ENCODE measurements at regions not wholly inside any gene's neighbourhood (a gene's known extent, or its start where the extent isn't known, plus 50 kb on each side); places are given as distances from the start of the nearest gene placed in this dataset.
"Not testable (repeated sequence)": the region's sequence is repeated elsewhere in the genome, so short reads cannot be mapped to it uniquely, and the experiment has no call there.

DNA sequence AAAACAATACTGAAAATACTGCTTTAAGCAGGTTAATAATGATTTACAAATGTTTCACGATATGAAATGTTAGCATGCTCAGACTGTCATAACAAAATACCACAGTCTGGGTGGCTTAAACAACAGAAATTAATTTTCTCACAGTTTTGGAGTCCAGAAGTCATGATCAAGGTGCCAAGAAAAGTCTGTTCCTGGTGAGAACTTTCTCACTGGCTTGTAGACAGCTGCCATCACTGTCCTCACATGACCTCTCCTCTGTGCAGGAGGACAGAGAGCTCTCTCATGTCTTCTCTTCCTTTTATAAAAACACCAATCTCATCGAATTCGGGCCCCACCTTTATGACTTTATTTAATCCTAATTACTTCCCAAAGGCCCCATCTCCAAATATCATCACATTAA, 426.7 kb downstream of the KLHL13 start:
- no peak for DNase-seq (ENCODE audit: low spot score)

DNA sequence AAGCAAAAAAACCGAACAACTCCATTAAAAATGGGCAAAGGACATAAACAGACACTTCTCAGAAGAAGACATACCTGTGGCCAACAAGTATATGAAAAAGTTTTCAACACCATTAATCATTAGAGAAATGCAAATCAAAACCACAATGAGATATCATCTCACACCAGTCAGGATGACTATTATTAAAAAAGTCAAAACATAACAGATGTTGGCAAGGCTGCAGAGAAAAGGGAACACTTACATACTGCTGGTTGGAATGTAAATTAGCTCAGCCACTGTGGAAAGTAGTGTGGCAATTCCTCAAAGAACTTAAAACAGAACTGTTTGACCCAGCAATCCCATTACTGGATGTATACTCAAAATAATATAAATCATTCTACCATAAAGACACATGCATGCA, 436.3 kb downstream of the KLHL13 start:
- no peak for DNase-seq (ENCODE audit: low spot score)

GRCh38 chrX:117653396-117653795, 463.2 kb downstream of the KLHL13 start:
- DNase-seq (ENCODE audit: low spot score) = no peak

GRCh38 chrX:117645639-117646038, 471.0 kb downstream of the KLHL13 start:
- DNase-seq (ENCODE audit: low spot score) = no peak

- DNase-seq (ENCODE audit: low spot score) = no peak
These were observed 474.5 kb downstream of the KLHL13 start for GRCh38 chrX:117641913-117642656.

DNA sequence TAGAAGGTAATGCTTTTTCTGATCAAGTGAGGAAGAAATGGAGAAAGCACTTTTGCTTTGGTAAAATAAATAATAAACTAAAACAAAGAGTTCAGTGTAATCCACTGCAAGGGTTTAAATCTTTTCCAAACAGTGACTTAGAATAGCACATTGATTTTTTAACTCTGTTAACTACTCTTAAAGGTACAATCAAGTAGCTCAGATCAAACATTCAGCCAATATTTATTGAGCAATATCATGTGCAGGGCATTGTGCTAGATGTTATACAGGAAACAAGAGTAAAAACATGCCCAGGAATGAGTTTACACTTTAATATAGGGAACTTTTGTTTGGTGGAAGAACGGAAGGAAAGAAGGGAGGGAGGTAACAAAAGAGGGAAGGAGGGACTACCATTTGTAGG, 479.8 kb downstream of the KLHL13 start:
- DNase-seq (ENCODE audit: low spot score) = no peak

- no peak for DNase-seq (ENCODE audit: low spot score)
These were observed 483.3 kb downstream of the KLHL13 start for GRCh38 chrX:117633277-117633676.

DNA sequence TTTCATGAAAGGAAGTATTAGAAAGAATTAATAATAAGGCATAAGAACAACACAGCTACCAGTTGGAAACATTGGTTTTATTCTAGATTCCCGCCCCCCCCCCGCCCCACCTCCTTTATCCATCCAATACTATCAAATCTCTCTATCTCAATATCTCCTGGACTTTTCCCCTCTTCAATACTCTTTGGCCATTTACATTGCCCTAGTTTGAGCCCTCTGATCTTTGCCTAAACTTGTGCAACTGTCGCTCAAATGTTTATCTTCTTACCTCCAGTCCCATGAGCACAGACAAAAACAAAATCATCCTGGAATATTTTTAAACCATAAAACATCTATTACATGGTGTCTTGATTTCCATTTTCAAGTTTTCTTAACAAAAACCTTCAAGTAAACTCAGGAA, 488.2 kb downstream of the KLHL13 start:
- DNase-seq (ENCODE audit: low spot score) = no peak

DNA sequence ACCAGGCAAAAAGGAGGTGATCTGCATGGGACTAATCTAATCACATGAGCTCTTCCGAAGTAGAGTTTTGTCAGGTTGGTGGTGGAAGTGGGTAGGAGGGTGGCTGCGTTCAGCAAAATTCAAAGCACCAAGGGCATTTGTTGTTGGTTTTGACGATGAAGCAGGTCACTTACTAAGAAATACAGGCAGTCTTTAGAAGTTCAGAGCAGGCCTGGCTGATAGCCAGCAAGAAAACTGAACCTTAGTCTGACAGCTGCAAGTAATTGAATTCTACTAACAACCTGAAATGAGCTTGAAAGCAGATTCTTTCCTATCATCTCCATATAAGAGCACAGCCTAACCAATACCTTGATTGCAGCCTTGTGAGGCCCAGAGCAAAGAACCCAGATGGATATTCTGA, 505.8 kb downstream of the KLHL13 start:
- DNase-seq (ENCODE audit: low spot score) = no peak

GRCh38 chrX:117610049-117610448, 506.6 kb downstream of the KLHL13 start:
- DNase-seq (ENCODE audit: low spot score) = no peak

GRCh38 chrX:117607561-117607960, 509.0 kb downstream of the KLHL13 start:
- DNase-seq (ENCODE audit: low spot score) = no peak

DNA sequence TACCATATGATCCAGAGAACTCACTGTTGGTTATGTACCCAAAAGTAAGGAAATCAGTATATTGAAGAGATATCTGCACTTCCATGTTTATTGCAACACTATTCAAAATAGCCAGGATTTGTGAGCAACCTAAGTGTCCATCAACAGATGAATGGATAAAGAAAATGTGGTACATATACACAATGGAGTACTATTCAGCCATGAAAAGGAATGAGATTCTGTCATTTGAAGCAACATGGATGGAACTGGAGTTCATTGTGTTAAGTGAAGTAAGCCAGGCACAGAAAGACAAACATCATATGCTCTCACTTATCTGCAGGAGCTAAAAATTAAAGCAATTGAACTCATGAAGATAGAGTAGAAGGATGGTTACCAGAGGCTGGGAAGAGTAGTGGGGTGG, 510.5 kb downstream of the KLHL13 start:
- DNase-seq (ENCODE audit: low spot score) = not testable (repeated sequence)

DNA sequence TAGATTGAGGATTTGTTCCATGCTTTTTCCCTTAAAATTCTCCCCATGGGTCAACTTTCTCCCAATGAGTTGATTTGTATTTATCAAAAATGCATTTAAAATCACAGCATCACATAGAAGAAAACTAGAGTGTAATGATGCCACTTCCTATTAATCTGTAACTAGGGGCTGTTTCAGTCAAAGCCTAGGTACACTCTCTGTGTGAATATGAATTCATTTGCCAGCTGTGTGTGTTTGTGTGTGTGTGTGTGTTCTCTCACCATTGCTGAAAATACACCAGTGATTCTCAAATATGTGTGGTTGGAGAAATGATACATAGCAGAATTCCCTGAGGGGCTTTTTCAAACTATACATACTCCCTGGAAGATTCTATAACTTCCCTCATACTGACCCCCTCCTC, 546.5 kb downstream of the KLHL13 start:
- DNase-seq (ENCODE audit: low spot score) = no peak

DNA sequence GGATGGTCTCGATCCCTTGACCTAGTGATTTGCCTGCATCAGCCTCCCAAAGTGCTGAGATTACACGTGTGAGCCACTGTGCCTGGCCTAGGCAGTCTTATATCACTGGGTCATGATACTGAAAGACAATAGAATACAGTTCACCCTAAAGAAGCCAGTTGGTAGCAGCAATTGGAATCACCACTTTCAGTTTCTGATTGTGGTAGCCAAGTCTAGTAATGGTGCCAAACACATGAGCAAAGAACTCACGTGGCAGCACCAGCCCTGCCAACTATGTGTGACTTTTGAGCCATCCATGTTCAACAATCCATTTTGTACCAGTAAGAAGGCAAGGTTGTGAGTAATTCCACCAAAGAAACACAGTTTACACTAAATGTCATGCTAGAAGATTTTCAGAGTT, 548.4 kb downstream of the KLHL13 start:
- no peak for DNase-seq (ENCODE audit: low spot score)

DNA sequence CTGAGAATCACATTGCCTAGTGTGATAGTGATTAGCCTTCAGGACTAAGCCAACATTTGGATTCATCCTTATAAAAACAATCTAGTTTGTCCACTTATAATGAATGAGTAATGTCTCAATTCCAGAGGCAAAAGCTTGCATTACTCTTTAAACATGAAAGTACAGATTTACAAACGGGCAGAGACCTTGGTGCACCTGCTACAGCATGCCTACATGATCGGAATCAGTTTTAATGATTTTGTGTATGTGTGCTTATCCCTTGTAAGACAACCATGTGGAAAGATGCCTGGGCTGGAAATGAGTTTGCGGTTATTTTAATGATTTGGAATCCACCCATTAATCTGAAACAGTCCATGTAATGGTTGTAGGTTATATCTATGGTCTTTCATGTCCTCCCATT, 572.7 kb downstream of the KLHL13 start:
- no peak for DNase-seq (ENCODE audit: low spot score)

DNA sequence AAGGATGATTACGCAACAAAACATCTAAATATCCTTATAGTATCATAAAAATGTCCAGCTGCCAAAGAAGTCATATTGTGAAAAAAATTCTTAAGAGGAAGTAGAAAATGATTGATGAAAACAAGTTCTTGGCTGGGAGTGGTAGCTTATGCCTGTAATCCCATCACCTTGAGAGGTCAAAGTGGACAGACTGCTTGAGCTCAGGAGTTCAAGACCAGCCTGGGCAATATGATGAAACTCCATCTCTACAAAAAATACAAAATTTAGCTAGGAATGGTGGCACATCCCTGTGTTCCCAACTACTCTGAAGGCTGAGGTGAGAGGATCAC, 577.6 kb downstream of the KLHL13 start:
- DNase-seq (ENCODE audit: low spot score) = no peak

DNA sequence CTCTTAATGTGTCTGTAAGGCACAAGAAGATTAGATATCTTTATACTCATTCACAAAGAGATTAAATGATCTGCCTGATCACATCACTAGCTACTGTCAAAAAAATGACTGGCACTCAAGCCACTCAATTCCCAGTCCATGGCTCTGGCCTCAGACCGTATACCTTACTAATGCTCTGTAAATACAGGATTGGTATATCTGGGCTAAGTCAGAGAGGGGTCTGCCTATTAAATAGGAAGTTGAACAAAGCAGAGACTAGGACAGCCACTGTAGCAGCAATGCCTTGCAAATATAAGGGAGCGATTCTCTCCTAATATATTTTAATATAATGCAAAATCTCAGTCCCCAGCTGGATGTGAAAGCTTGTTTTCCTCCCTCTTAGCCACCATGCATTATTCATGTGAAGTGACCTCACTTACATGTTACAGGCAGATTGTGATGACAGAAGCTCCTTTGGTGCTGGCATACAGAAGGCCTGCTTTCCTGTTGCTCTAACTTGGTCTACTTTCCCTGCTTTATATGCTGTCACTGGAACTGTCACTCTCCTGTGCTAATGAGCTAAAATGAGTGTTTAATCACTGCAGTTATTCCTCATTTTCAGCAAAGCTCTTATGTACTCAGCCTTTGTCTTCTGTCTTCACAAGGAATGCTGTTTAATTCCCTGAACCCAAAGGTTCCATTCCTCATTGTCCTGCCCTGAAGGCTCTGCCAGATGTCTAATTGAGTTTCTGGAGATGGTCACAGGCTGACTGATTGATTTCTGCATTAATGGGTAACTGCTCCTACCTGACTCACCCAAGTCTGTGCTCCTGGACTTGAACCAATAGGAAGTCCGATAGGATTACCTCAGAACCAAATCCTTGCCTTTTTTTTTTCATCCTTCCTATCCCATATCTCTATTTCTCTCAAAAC, 578.2 kb downstream of the KLHL13 start:
- no peak for DNase-seq (ENCODE audit: low spot score)

- no peak for DNase-seq (ENCODE audit: low spot score)
These were observed 584.3 kb downstream of the KLHL13 start for GRCh38 chrX:117532339-117532738.

DNA sequence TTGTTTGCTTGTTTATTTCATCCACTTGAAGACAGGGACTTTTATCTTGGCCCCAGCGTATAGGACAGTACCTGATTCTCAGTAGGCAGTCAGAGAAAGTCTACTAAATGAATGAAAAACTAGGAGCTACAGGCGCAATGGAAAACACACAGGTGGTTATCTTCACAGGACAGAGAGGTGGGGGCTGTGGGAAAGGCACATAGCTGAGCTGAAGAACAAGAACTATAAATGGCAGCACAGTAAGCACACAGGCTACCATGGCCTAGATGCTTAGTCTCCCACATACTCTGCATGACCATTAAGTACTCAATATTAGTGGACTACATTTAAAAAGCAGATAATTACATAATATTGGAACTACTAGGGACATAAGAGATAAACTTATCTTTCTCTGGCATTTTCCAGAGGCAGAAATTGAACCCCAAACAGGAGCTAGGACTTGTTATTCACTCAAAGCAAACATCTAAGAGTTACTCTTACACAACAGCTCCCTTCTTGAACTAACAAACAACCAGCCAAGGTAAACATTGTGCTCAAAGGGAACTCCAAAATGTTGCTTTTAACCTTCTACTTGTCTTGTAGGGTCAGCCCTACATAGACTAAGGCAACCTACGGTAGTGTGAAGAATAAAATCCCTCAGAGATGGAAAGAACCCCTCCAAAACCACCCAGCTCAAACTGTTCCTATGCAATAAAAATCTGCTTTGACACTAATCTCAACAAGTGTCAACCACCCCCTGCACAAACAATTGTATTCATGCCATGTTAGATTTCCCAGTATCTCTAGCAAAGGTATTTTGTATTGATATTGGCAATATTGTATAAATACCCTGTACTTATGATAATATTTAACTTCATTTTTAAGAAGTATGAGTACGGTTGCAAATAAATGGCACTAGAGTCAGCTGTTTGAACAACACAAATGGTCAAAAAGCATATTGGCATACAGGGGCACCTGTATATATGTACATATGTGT, 593.6 kb downstream of the KLHL13 start:
- no peak for DNase-seq (ENCODE audit: low spot score)

DNA sequence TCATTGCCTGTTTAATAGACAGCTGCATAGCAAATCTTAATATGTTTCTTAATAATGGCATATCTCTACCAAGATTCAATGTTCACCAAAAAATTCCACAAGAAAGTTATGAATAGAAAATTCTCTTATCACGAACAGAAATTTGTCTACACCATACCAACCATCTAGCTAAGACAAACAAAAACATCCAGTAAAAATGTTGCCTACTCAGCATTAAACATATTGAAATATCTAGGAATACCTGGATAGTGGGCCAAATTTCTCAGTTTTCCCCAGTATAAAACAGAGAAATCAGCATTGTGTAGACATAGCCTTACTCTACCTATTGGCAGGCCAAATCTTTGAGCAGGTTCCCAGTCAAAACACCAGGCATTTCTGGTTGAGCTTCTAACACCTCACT, 598.6 kb downstream of the KLHL13 start:
- DNase-seq (ENCODE audit: low spot score) = no peak

DNA sequence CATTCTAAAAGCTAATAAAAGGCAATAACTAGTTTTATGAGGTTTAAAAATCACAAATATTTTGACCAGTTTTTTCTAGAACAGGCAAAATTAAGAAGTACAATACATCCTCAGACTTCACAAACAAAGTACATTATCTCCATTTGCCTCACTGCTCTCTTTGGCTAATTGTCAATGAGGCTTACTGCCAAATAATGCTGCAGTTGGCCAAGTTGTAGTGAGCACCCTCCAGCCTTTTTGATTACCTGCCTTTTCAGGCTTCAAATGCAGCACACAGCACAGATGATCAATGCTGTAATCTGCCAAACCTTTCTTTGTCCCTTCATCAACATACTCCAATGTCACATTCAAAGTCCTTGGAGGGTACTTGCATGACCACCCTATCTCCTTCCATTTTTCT, 605.2 kb downstream of the KLHL13 start:
- no peak for DNase-seq (ENCODE audit: low spot score)

DNA sequence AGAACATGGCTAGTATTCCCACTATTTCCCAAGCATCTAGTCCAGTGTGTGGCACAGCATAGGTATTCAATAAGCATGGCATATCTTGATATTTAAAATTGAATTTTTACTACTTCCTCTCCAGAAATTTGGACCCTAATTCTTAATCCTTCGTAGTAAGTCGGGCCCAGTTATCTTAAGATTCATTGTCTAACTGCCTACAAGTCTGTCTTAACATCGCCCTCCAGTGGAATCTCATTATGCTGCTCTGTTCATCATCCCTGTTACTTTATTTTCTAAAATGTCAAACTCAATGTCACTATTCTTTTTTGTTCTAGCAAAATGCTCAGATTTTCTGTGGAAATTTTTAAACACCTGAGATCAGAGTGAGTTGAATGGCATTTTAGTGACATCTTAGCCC, 606.2 kb downstream of the KLHL13 start:
- DNase-seq (ENCODE audit: low spot score) = no peak
